ENCODE measurements at regions not wholly inside any gene's neighbourhood (a gene's known extent, or its start where the extent isn't known, plus 50 kb on each side); places are given as distances from the start of the nearest gene placed in this dataset.

GRCh38 chr6:44706011-44706410 is 318.5 kb downstream of the CDC5L start:
- no peak for DNase-seq (ENCODE audit: low read depth)

GRCh38 chr6:44708208-44708607 is 320.7 kb downstream of the CDC5L start:
- DNase-seq (ENCODE audit: low read depth) = no peak

GRCh38 chr6:44712353-44713111 is 325.0 kb downstream of the CDC5L start:
- DNase-seq (ENCODE audit: low read depth) = no peak

GRCh38 chr6:44715188-44715587 is 327.7 kb downstream of the CDC5L start:
- DNase-seq (ENCODE audit: low read depth) = no peak

GRCh38 chr6:44715925-44716324 is 328.4 kb downstream of the CDC5L start:
- DNase-seq (ENCODE audit: low read depth) = no peak

- DNase-seq (ENCODE audit: low read depth) = no peak
These were observed 329.9 kb downstream of the CDC5L start for GRCh38 chr6:44717431-44717830.

GRCh38 chr6:44721954-44722578 is 334.6 kb downstream of the CDC5L start:
- no peak for DNase-seq (ENCODE audit: low read depth)

- no peak for DNase-seq (ENCODE audit: low read depth)
These were observed 335.2 kb downstream of the CDC5L start for GRCh38 chr6:44722736-44723135.

GRCh38 chr6:44723439-44724197 is 336.1 kb downstream of the CDC5L start:
- DNase-seq (ENCODE audit: low read depth) = no peak

- peak; percentile 63 for DNase-seq (ENCODE audit: low read depth)
These were observed 337.6 kb downstream of the CDC5L start for GRCh38 chr6:44725070-44725469.

GRCh38 chr6:44727651-44728630 is 340.4 kb downstream of the CDC5L start:
- no peak for DNase-seq (ENCODE audit: low read depth)

- DNase-seq (ENCODE audit: low read depth) = peak; percentile 78
These were observed 343.4 kb downstream of the CDC5L start for GRCh38 chr6:44730771-44731391.

GRCh38 chr6:44731485-44732095 is 344.1 kb downstream of the CDC5L start:
- peak; percentile 62 for DNase-seq (ENCODE audit: low read depth)

GRCh38 chr6:44732243-44732642 is 344.7 kb downstream of the CDC5L start:
- no peak for DNase-seq (ENCODE audit: low read depth)

GRCh38 chr6:44733126-44733525 is 345.6 kb downstream of the CDC5L start:
- no peak for DNase-seq (ENCODE audit: low read depth)

GRCh38 chr6:44733868-44734267 is 346.4 kb downstream of the CDC5L start:
- no peak for DNase-seq (ENCODE audit: low read depth)

GRCh38 chr6:44734886-44735629 is 347.6 kb downstream of the CDC5L start:
- DNase-seq (ENCODE audit: low read depth) = no peak

- DNase-seq (ENCODE audit: low read depth) = peak; percentile 97
These were observed 348.1 kb downstream of the CDC5L start for GRCh38 chr6:44735630-44735963.

- no peak for DNase-seq (ENCODE audit: low read depth)
These were observed 349.8 kb downstream of the CDC5L start for GRCh38 chr6:44737341-44737740.

All from Daoy (cell line).